CD14-positive monocyte (primary cell): ENCODE measurements at regions not wholly inside any gene's neighbourhood (a gene's known extent, or its start where the extent isn't known, plus 50 kb on each side); places are given as distances from the start of the nearest gene placed in this dataset.

Experiments used
- DNase-seq, 3 donors: peaks; one replicate each; pipeline ENCODE4 v3.0.0-alpha.2; 2011 to 2022
- H2AFZ ChIP-seq: 2 replicates; pipeline ENCODE4 v1.6.0; 2012; ENCODE audit warnings: mild to moderate bottlenecking, low read depth, low read length, inconsistent platforms; ENCODE audit not compliant: insufficient read depth, poor library complexity, severe bottlenecking
- H3K27ac ChIP-seq, 2 donors: 1 replicate in 1 of 2; 2 replicates in 1 of 2; pipeline ENCODE4 v1.5.1; 2012 to 2013; ENCODE audit warnings: low read length in 2 of 2, control low read depth in 1 of 2, inconsistent platforms in 1 of 2, low read depth in 1 of 2, mild to moderate bottlenecking in 1 of 2
- H3K27me3 ChIP-seq, 2 donors: one replicate each; pipeline versions ENCODE4 v1.6.0 to v1.6.1; 2011 to 2013; ENCODE audit warnings: low read length in 2 of 2; ENCODE audit not compliant: control insufficient read depth in 2 of 2, insufficient read depth in 2 of 2
- H3K36me3 ChIP-seq, 2 donors: replicated peaks in 1 of 2; 1 replicate in 1 of 2; 2 replicates in 1 of 2; pipeline versions ENCODE4 v1.5.1 to v1.6.1; 2012 to 2013; ENCODE audit warnings: low read length in 2 of 2, control low read depth in 1 of 2, inconsistent platforms in 1 of 2, mild to moderate bottlenecking in 1 of 2; ENCODE audit not compliant: insufficient read depth in 2 of 2, control insufficient read depth in 1 of 2
- H3K4me1 ChIP-seq, 2 donors: 1 replicate in 1 of 2; 2 replicates in 1 of 2; pipeline versions ENCODE4 v1.5.1 to v1.6.1; 2012 to 2013; ENCODE audit warnings: low read length in 2 of 2, control low read depth in 1 of 2, inconsistent platforms in 1 of 2, mild to moderate bottlenecking in 1 of 2, moderate library complexity in 1 of 2; ENCODE audit not compliant: insufficient read depth in 2 of 2, control insufficient read depth in 1 of 2
- H3K4me2 ChIP-seq: replicated peaks from 2 replicates; pipeline ENCODE3; 2012; ENCODE audit warnings: low read length, moderate library complexity, mild to moderate bottlenecking; ENCODE audit not compliant: poor library complexity, severe bottlenecking; ENCODE audit errors: extremely low read depth
- H3K4me3 ChIP-seq, 3 experiments: fragments of 200-600 bp in 1 of 3; sonication (generic) in 1 of 3; replicated peaks in 1 of 3; 1 replicate in 2 of 3; 2 replicates in 1 of 3; pipeline ENCODE4 v1.5.1; 2011 to 2013; ENCODE audit warnings: low read length in 3 of 3, mild to moderate bottlenecking in 3 of 3, control low read depth in 2 of 3, low read depth in 2 of 3, inconsistent platforms in 1 of 3, moderate library complexity in 1 of 3
- H3K79me2 ChIP-seq: 2 replicates; pipeline ENCODE4 v1.6.0; 2012; ENCODE audit warnings: mild to moderate bottlenecking, control low read depth, inconsistent platforms, low read length, moderate library complexity; ENCODE audit not compliant: insufficient read depth
- H3K9ac ChIP-seq: 2 replicates; pipeline ENCODE4 v1.6.0; 2017; ENCODE audit warnings: low read length, mild to moderate bottlenecking; ENCODE audit not compliant: insufficient read depth, poor library complexity, severe bottlenecking
- H3K9me3 ChIP-seq, 2 donors: replicated peaks in 1 of 2; 1 replicate in 1 of 2; 2 replicates in 1 of 2; pipeline versions ENCODE4 v1.5.1 to v1.6.1; 2012 to 2013; ENCODE audit warnings: low read length in 2 of 2, control low read depth in 1 of 2; ENCODE audit not compliant: control insufficient read depth in 1 of 2, insufficient read depth in 1 of 2
- H4K20me1 ChIP-seq: 2 replicates; pipeline ENCODE4 v1.6.0; 2012; ENCODE audit warnings: mild to moderate bottlenecking, low read length, control low read depth, moderate library complexity; ENCODE audit not compliant: insufficient read depth
- H3K27ac Mint-ChIP-seq, 7 donors: one replicate each; pipeline ENCODE4 v1.8.0; 2020; ENCODE audit warnings: mild to moderate bottlenecking in 7 of 7, mixed read lengths in 7 of 7, moderate library complexity in 6 of 7, inconsistent platforms in 2 of 7
- H3K27me3 Mint-ChIP-seq, 3 donors: one replicate each; pipeline ENCODE4 v1.8.0; 2021 to 2022; ENCODE audit warnings: low read depth in 3 of 3, mild to moderate bottlenecking in 3 of 3, mixed read lengths in 3 of 3, moderate library complexity in 3 of 3, inconsistent platforms in 1 of 3
- H3K36me3 Mint-ChIP-seq, 2 donors: one replicate each; pipeline ENCODE4 v1.8.0; 2020; ENCODE audit warnings: mixed read lengths in 2 of 2, inconsistent platforms in 1 of 2, mild to moderate bottlenecking in 1 of 2
- H3K4me1 Mint-ChIP-seq: one replicate; pipeline ENCODE4 v1.8.0; 2020; ENCODE audit warnings: mild to moderate bottlenecking, mixed read lengths
- H3K4me3 Mint-ChIP-seq, 2 donors: one replicate each; pipeline ENCODE4 v1.8.0; 2020; ENCODE audit warnings: mild to moderate bottlenecking in 2 of 2, mixed read lengths in 2 of 2, moderate library complexity in 1 of 2
- H3K9me3 Mint-ChIP-seq, 7 donors: one replicate each; pipeline ENCODE4 v1.8.0; 2020 to 2022; ENCODE audit warnings: mixed read lengths in 7 of 7, mild to moderate bottlenecking in 6 of 7, moderate library complexity in 6 of 7, inconsistent platforms in 2 of 7
- CTCF ChIP-seq: fragments of 200-600 bp; IDR thresholded peaks from one replicate; pipeline ENCODE4 v1.8.0; 2022; ENCODE audit warnings: antibody characterized with exemption, mild to moderate bottlenecking
- WGBS: methylation state at CpG from one replicate; pipeline ENCODE4 v1.1.5; 2013; ENCODE audit warnings: missing lambda C conversion rate; ENCODE audit not compliant: insufficient coverage; 5-methylcytosine and 5-hydroxymethylcytosine counted together
- intact Hi-C, 2 donors: fragments of 100-400 bp; cut with micrococcal nuclease; formaldehyde crosslinking; loops; one replicate each; pipeline versions ENCODE4 v1.15.0 to v1.15.1; 2023

- Histone ChIP-seq H3K9me3 (peaks cover 0 to 7% of the 10 kb centered on the region in 2 donors), H3K27ac (no peak overlapping the region), H3K9ac (no peak overlapping the region), H3K4me1 (no peaks in the 10 kb centered on the region), H3K4me3 (no peak overlapping the region), H3K79me2 (no peaks in the 10 kb centered on the region), H4K20me1 (no peaks in the 10 kb centered on the region), H3K4me2 (no peak overlapping the region), H3K27me3 (no peaks in the 10 kb centered on the region), H3K36me3 (no peaks in the 10 kb centered on the region), H2AFZ (no peak overlapping the region)
- Mint-ChIP-seq H3K4me3 (no peak overlapping the region), H3K27ac (no peak overlapping the region), H3K36me3 (no peaks in the 10 kb centered on the region), H3K4me1 (no peaks in the 10 kb centered on the region), H3K9me3 (peaks cover 0 to 19% (median 0%) of the 10 kb centered on the region in 7 donors), H3K27me3 (peaks cover 0 to 1% (median 0%) of the 10 kb centered on the region in 3 donors)
- intact Hi-C loops, result no loop called here
- DNase-seq, result no peak
- no CpG with 5 or more reads among the region's 8 CpGs for WGBS
- no peak for TF ChIP-seq CTCF
Observed at GRCh38 chr2:82528288-82528687, 1930.8 kb downstream of the SUCLG1 start.

- Mint-ChIP-seq H3K9me3 (peaks cover 0 to 21% (median 2%) of the 10 kb centered on the region in 7 donors), H3K4me3 (no peak overlapping the region), H3K27ac (no peak overlapping the region), H3K27me3 (peaks cover 0 to 1% (median 0%) of the 10 kb centered on the region in 3 donors), H3K4me1 (no peaks in the 10 kb centered on the region), H3K36me3 (no peaks in the 10 kb centered on the region)
- intact Hi-C loops, result no loop called here
- no peaks in the 10 kb centered on the region for H4K20me1 ChIP-seq
- no peak for DNase-seq
- no peaks in the 10 kb centered on the region for H3K4me1 ChIP-seq
- H3K9ac ChIP-seq, result no peak overlapping the region
- no peak overlapping the region for H3K4me2 ChIP-seq
- no peak overlapping the region for H3K4me3 ChIP-seq
- no peaks in the 10 kb centered on the region for H3K79me2 ChIP-seq
- H3K36me3 ChIP-seq, result no peaks in the 10 kb centered on the region
- no peak overlapping the region for H2AFZ ChIP-seq
- H3K9me3 ChIP-seq, result peaks cover 0 to 7% of the 10 kb centered on the region in 2 donors
- no peak for TF ChIP-seq CTCF
- 95% methylated on average over 4 of the region's 12 CpGs for WGBS
- H3K27ac ChIP-seq, result no peak overlapping the region
- no peaks in the 10 kb centered on the region for H3K27me3 ChIP-seq
Observed at GRCh38 chr2:82527124-82527523, 1932.0 kb downstream of the SUCLG1 start.
